SU-DHL-6 (cell line): ENCODE measurements at regions not wholly inside any gene's neighbourhood (a gene's known extent, or its start where the extent isn't known, plus 50 kb on each side); places are given as distances from the start of the nearest gene placed in this dataset.

Source experiments
- H2AFZ ChIP-seq: fragments of 200-600 bp; sonication (generic); 2 replicates; pipeline ENCODE4 v1.6.1; 2014; ENCODE audit warnings: low read depth, mild to moderate bottlenecking, moderate library complexity, mixed read lengths, antibody characterized with exemption, low read length; ENCODE audit not compliant: severe bottlenecking
- H3F3A ChIP-seq: fragments of 200-600 bp; shearing (Covaris generic); 2 replicates; pipeline ENCODE4 v1.6.0; 2016; ENCODE audit warnings: antibody characterized with exemption, mild to moderate bottlenecking; ENCODE audit not compliant: insufficient read depth
- H3K27ac ChIP-seq: fragments of 200-600 bp; sonication (generic); 2 replicates; pipeline ENCODE4 v1.5.1; 2016; ENCODE audit warnings: low read depth, mild to moderate bottlenecking, low read length, moderate library complexity, mixed read lengths
- H3K27me3 ChIP-seq: fragments of 200-600 bp; sonication (generic), shearing (Covaris generic); 2 replicates; pipeline ENCODE4 v1.6.0; 2014; ENCODE audit warnings: mild to moderate bottlenecking, low read length
- H3K36me3 ChIP-seq: fragments of 200-600 bp; sonication (generic); 2 replicates; pipeline ENCODE4 v1.6.1; 2014; ENCODE audit warnings: mild to moderate bottlenecking, low read length, mixed read lengths
- H3K4me2 ChIP-seq: fragments of 300-600, 200-600 bp; shearing (Covaris generic), sonication (generic); 2 replicates; pipeline ENCODE4 v1.6.0; 2014; ENCODE audit warnings: low read length, low read depth, mild to moderate bottlenecking; ENCODE audit not compliant: poor library complexity, severe bottlenecking
- H3K4me3 ChIP-seq: fragments of 200-600 bp; sonication (generic); 2 replicates; pipeline ENCODE4 v1.5.1; 2014; ENCODE audit warnings: antibody characterized with exemption, low read length, mild to moderate bottlenecking, mixed read lengths; ENCODE audit not compliant: insufficient read depth, poor library complexity, severe bottlenecking
- H3K79me2 ChIP-seq: fragments of 200-600 bp; sonication (generic); 2 replicates; pipeline ENCODE4 v1.6.1; 2014; ENCODE audit warnings: mild to moderate bottlenecking, low read length, moderate library complexity; ENCODE audit not compliant: insufficient read depth
- H3K9ac ChIP-seq: fragments of 200-600 bp; sonication (generic); 2 replicates; pipeline ENCODE4 v1.7.0; 2014; ENCODE audit warnings: mild to moderate bottlenecking, low read length
- H3K9me2 ChIP-seq: fragments of 200-600 bp; sonication (generic); replicated peaks from 2 replicates; pipeline ENCODE4 v1.6.1; 2014; ENCODE audit warnings: low read length; ENCODE audit not compliant: insufficient read depth
- H3K9me3 ChIP-seq: fragments of 200-600 bp; sonication (generic); 2 replicates; pipeline ENCODE4 v1.6.1; 2014; ENCODE audit warnings: low read length, mixed read lengths; ENCODE audit not compliant: insufficient read depth
- H4K20me1 ChIP-seq: fragments of 200-600 bp; sonication (generic); 2 replicates; pipeline ENCODE4 v1.6.1; 2014; ENCODE audit warnings: low read depth, mild to moderate bottlenecking, antibody characterized with exemption, low read length, moderate library complexity, mixed read lengths
- CTCF ChIP-seq: fragments of 200-600 bp; sonication (generic); IDR thresholded peaks from one replicate; pipeline ENCODE4 v1.5.1; 2017; ENCODE audit warnings: antibody characterized with exemption, mild to moderate bottlenecking, low read length, moderate library complexity; ENCODE audit not compliant: insufficient read depth, poor library complexity, severe bottlenecking
- EZH2phosphoT487 ChIP-seq: fragments of 200-600 bp; sonication (generic), shearing (Covaris generic); conservative IDR thresholded peaks from 2 replicates; pipeline ENCODE4 v1.6.1; 2018; ENCODE audit warnings: mild to moderate bottlenecking, antibody characterized with exemption, low read length, moderate library complexity, mixed read lengths

- H3K27ac ChIP-seq, result no peak overlapping the region
- H3K27me3 ChIP-seq, result no peaks in the 10 kb centered on the region
- H3K4me2 ChIP-seq, result no peak overlapping the region
- H3K79me2 ChIP-seq, result no peaks in the 10 kb centered on the region
- no peaks in the 10 kb centered on the region for H4K20me1 ChIP-seq
- H2AFZ ChIP-seq, result no peak overlapping the region
- H3K36me3 ChIP-seq, result no peaks in the 10 kb centered on the region
- no peak overlapping the region for H3K4me3 ChIP-seq
- no peaks in the 10 kb centered on the region for H3K9me3 ChIP-seq
- no peaks in the 10 kb centered on the region for H3F3A ChIP-seq
- TF ChIP-seq EZH2phosphoT487 (no peak), CTCF (no peak)
- H3K9me2 ChIP-seq, result no peaks in the 10 kb centered on the region
- no peak overlapping the region for H3K9ac ChIP-seq
Observed at GRCh38 chrX:68985135-68985755, 156.4 kb downstream of the EFNB1 start.

- no peaks in the 10 kb centered on the region for H3F3A ChIP-seq
- TF ChIP-seq EZH2phosphoT487 (no peak), CTCF (no peak)
- H3K4me3 ChIP-seq, result no peak overlapping the region
- no peaks in the 10 kb centered on the region for H3K9me3 ChIP-seq
- no peaks in the 10 kb centered on the region for H3K36me3 ChIP-seq
- H3K79me2 ChIP-seq, result no peaks in the 10 kb centered on the region
- no peaks in the 10 kb centered on the region for H4K20me1 ChIP-seq
- no peaks in the 10 kb centered on the region for H3K9me2 ChIP-seq
- H3K9ac ChIP-seq, result no peak overlapping the region
- H3K4me2 ChIP-seq, result no peak overlapping the region
- H3K27me3 ChIP-seq, result no peaks in the 10 kb centered on the region
- H3K27ac ChIP-seq, result no peak overlapping the region
- H2AFZ ChIP-seq, result no peak overlapping the region
Observed at GRCh38 chrX:68983004-68983857, 154.4 kb downstream of the EFNB1 start.

- Histone ChIP-seq H4K20me1 (no peaks in the 10 kb centered on the region), H3K79me2 (no peaks in the 10 kb centered on the region), H2AFZ (no peak overlapping the region), H3K9me3 (no peaks in the 10 kb centered on the region), H3K9me2 (no peaks in the 10 kb centered on the region), H3K27ac (no peak overlapping the region), H3K4me2 (no peak overlapping the region), H3K9ac (no peak overlapping the region), H3K4me3 (no peak overlapping the region), H3F3A (no peaks in the 10 kb centered on the region), H3K36me3 (no peaks in the 10 kb centered on the region), H3K27me3 (no peaks in the 10 kb centered on the region)
- TF ChIP-seq EZH2phosphoT487, result no peak
- no peak for TF ChIP-seq CTCF
Observed at GRCh38 chrX:68982476-68982875, 153.7 kb downstream of the EFNB1 start.
